Esophagus squamous epithelium (tissue), 4 donors: ENCODE measurements at regions not wholly inside any gene's neighbourhood (a gene's known extent, or its start where the extent isn't known, plus 50 kb on each side); places are given as distances from the start of the nearest gene placed in this dataset.
A peak's percentile ranks its signal among the peaks of the same experiment; 100 is the strongest.

Experiments
- POLR2A ChIP-seq, 4 donors: fragments of 450-650 bp; IDR thresholded peaks; one replicate each; pipeline ENCODE4 v1.6.1; 2017; ENCODE audit warnings: antibody characterized with exemption in 4 of 4, mild to moderate bottlenecking in 4 of 4, moderate library complexity in 3 of 4
- TF ChIP-seq, protein P1 (sequence below), 6 experiments: fragments of 450-650 bp in 4 of 6; fragments of 200-600 bp in 2 of 6; sonication (generic) in 2 of 6; IDR thresholded peaks; one replicate each; pipeline ENCODE4 v1.5.1; 2016 to 2019; ENCODE audit warnings: antibody characterized with exemption in 6 of 6, mild to moderate bottlenecking in 4 of 6, moderate library complexity in 4 of 6

DNA sequence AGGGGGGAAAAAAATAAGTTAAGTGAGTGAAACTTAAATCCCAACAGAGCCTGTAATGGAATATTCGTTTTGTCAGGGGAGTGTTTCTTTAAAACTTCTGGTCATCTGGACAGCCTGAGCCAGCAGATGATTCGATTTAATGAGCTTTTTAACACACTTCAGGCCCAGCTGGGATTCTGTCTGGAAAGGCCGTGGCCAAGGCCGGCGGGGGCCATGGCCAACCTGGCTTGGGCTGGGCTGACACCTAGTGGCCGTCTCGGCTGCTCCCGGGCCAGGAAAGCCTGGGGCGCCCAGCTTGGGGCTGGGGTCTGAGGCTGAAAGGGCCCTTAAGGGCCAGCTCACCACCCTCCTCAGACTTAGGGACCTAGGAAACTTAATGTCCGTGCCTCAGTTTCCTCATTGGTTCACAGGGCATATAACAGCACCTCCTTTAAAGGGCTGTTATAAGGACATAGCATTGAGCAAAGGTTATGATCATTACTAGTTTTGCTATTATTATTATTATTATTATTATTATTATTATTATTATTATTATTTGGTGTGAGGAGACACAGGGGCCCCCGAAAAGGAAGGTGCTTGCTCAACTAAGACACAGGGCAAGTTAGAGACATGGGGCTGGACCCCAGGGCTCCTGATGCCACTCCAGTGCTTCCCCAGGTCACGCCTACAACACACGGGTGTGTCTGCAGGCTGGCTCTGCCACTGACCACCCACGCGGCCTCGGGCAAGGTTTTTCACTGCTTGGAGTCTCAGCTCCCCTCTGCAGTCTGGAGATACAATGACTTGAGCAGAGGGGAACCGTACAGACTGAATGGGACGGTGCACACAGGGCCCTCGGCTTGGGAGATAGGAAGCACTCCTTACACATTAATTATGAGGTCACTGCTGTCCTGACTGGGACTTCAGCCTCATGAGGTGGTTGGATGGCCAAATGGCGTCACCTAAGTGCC is 84.0 kb downstream of the SYNE3 start:
- TF ChIP-seq, protein P1, sequence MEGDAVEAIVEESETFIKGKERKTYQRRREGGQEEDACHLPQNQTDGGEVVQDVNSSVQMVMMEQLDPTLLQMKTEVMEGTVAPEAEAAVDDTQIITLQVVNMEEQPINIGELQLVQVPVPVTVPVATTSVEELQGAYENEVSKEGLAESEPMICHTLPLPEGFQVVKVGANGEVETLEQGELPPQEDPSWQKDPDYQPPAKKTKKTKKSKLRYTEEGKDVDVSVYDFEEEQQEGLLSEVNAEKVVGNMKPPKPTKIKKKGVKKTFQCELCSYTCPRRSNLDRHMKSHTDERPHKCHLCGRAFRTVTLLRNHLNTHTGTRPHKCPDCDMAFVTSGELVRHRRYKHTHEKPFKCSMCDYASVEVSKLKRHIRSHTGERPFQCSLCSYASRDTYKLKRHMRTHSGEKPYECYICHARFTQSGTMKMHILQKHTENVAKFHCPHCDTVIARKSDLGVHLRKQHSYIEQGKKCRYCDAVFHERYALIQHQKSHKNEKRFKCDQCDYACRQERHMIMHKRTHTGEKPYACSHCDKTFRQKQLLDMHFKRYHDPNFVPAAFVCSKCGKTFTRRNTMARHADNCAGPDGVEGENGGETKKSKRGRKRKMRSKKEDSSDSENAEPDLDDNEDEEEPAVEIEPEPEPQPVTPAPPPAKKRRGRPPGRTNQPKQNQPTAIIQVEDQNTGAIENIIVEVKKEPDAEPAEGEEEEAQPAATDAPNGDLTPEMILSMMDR (IDR thresholded peaks at IDR 0.05), result peak; percentile 55 to 76 (median 65)
- no peak for TF ChIP-seq POLR2A (IDR thresholded peaks at IDR 0.05)
